ENCODE measurements at regions not wholly inside any gene's neighbourhood (a gene's known extent, or its start where the extent isn't known, plus 50 kb on each side); places are given as distances from the start of the nearest gene placed in this dataset.

DNA sequence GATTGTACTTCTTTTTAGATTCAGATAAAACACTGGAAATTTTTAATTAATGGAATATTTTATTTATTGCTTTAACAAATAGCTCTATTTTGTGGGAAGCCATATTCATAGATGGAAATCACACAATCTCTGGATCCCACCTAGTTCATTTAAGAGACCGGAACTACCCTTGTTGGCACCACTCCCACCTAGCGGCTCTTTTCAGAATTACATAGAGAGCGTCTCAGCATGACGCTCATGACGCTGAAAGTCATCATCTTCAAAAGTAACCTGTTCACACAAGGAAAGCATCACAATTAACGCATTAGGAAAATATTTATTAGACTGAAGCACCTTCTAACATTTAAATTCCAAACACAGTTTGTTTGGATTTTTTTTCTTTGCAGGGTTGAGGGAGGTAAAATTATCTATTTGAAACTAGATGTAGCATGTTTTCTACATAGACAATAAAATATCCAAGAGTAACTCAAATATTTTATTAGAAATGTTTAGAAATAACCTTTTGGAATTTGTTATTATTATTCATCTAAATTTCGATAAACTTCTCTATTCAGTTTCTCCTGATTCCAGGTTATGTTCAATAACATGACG is 214.9 kb upstream of the ARRDC4 start:
- 37% methylated on average over 8 of the region's 8 CpGs for WGBS, 2 experiments (ENCODE audit: low coverage in 1 of 2, low lambda C conversion rate in 2 of 2, missing lambda C conversion rate in 2 of 2)
- DNase-seq = peak; percentile 5

DNA sequence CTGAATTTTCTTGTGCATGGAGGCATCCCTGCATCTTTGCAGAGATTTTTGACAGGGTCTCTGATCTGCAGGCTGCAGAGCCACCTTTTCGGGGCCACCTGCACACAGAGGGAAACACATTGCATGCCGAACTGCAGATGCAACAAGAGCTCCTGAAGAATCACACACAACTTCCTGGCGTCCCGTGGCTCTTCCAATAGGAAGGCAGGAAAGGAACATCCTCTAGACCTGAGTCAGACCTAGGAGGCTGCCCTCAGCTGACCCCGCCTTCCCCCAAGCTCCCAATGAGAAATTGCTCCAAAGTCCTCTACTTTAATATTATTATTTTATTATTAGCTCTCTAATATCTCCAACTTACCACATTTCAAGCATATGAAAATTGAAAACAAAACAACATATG is 213.2 kb upstream of the ARRDC4 start:
- Histone ChIP-seq H3K9me3 (ENCODE audit: low read depth) (no peaks in the 10 kb centered on the region), H3K9me2 (ENCODE audit: insufficient read depth) (no peaks in the 10 kb centered on the region), H3F3A (ENCODE audit: insufficient read depth) (no peaks in the 10 kb centered on the region), H3K27me3 (replicated peaks; ENCODE audit: insufficient read depth) (no peaks in the 10 kb centered on the region; the same call in 1 of the 2 replicates), H3K36me3 (ENCODE audit: low read depth) (no peaks in the 10 kb centered on the region), H3K4me2 (ENCODE audit: unreplicated experiment) (no peak overlapping the region), H3K79me2 (ENCODE audit: insufficient read depth) (no peaks in the 10 kb centered on the region), H4K20me1 (ENCODE audit: insufficient read depth) (no peaks in the 10 kb centered on the region), H3K27ac (no peak overlapping the region), H3K4me1 (ENCODE audit: insufficient read depth) (no peaks in the 10 kb centered on the region), H3K9ac (no peak overlapping the region), H3K4me3 (no peak overlapping the region), H2AFZ (no peak overlapping the region)
- no peak for TF ChIP-seq EZH2 (IDR thresholded peaks at IDR 0.05; ENCODE audit: insufficient read depth, poor library complexity, severe bottlenecking)
- TF ChIP-seq EZH2phosphoT487 (IDR thresholded peaks at IDR 0.05; ENCODE audit: insufficient read depth, low read depth) = no peak
- in situ Hi-C loops (cut with MboI) = no loop called here
- WGBS, 2 experiments (ENCODE audit: low coverage in 1 of 2, low lambda C conversion rate in 2 of 2, missing lambda C conversion rate in 2 of 2) = 6 to 9% methylated on average over 5 of the region's 5 CpGs
- DNase-seq = peak; percentile 2

More for the DNA sequence above, 214.9 kb upstream of the ARRDC4 start:
- H3K79me2 ChIP-seq (ENCODE audit: insufficient read depth) = no peaks in the 10 kb centered on the region
- H3K9me3 ChIP-seq (ENCODE audit: low read depth) = no peaks in the 10 kb centered on the region
- H3K9me2 ChIP-seq (ENCODE audit: insufficient read depth) = no peaks in the 10 kb centered on the region
- H3K4me2 ChIP-seq (ENCODE audit: unreplicated experiment) = no peak overlapping the region
- H3K4me1 ChIP-seq (ENCODE audit: insufficient read depth) = no peaks in the 10 kb centered on the region
- no peaks in the 10 kb centered on the region for H3K27me3 ChIP-seq (replicated peaks; ENCODE audit: insufficient read depth)
- no peak overlapping the region for H3K4me3 ChIP-seq
- no peaks in the 10 kb centered on the region for H3K36me3 ChIP-seq (ENCODE audit: low read depth)
- no peaks in the 10 kb centered on the region for H4K20me1 ChIP-seq (ENCODE audit: insufficient read depth)
- in situ Hi-C loops (cut with MboI) = no loop called here
- H2AFZ ChIP-seq = no peak overlapping the region
- no peak overlapping the region for H3K27ac ChIP-seq
- no peak for TF ChIP-seq EZH2phosphoT487 (IDR thresholded peaks at IDR 0.05; ENCODE audit: insufficient read depth, low read depth)
- no peak for TF ChIP-seq EZH2 (IDR thresholded peaks at IDR 0.05; ENCODE audit: insufficient read depth, poor library complexity, severe bottlenecking)
- H3F3A ChIP-seq (ENCODE audit: insufficient read depth) = no peaks in the 10 kb centered on the region
- no peak overlapping the region for H3K9ac ChIP-seq

DNA sequence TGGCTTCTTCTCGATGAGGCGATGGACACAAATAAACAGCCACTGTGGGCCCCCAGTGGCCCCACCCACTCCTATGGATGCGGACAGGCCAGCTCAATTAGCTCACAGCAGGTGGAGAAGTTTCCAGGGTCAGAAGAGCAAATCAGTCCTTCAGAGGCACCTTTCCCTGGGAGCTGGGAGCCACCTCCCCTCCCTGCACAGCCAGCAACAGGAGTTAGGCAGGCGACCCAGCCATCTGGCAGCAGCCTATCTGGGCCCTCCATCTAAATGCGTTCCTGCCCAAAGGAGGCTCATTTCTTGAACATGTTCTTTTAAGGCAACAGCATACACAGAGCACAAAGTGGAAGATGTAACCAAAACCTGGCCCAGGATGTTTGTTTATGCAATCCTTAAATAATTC is 211.9 kb upstream of the ARRDC4 start:
- Histone ChIP-seq H3K4me2 (ENCODE audit: unreplicated experiment) (no peak overlapping the region), H3F3A (ENCODE audit: insufficient read depth) (no peaks in the 10 kb centered on the region), H3K4me3 (no peak overlapping the region), H3K9me3 (ENCODE audit: low read depth) (no peaks in the 10 kb centered on the region), H3K27me3 (replicated peaks; ENCODE audit: insufficient read depth) (no peaks in the 10 kb centered on the region; the same call in 1 of the 2 replicates), H3K79me2 (ENCODE audit: insufficient read depth) (no peaks in the 10 kb centered on the region), H3K36me3 (ENCODE audit: low read depth) (no peaks in the 10 kb centered on the region), H3K4me1 (ENCODE audit: insufficient read depth) (no peaks in the 10 kb centered on the region), H3K9me2 (ENCODE audit: insufficient read depth) (no peaks in the 10 kb centered on the region), H3K27ac (no peak overlapping the region), H3K9ac (no peak overlapping the region), H2AFZ (no peak overlapping the region), H4K20me1 (ENCODE audit: insufficient read depth) (no peaks in the 10 kb centered on the region)
- TF ChIP-seq EZH2phosphoT487 (IDR thresholded peaks at IDR 0.05; ENCODE audit: insufficient read depth, low read depth) = no peak
- no peak for TF ChIP-seq EZH2 (IDR thresholded peaks at IDR 0.05; ENCODE audit: insufficient read depth, poor library complexity, severe bottlenecking)
- DNase-seq = no peak
- whole genome bisulfite sequencing, 2 experiments (ENCODE audit: low coverage in 1 of 2, low lambda C conversion rate in 2 of 2, missing lambda C conversion rate in 2 of 2) = 21 to 23% methylated on average over 5 of the region's 5 CpGs
- in situ Hi-C loops (cut with MboI) = no loop called here

DNA sequence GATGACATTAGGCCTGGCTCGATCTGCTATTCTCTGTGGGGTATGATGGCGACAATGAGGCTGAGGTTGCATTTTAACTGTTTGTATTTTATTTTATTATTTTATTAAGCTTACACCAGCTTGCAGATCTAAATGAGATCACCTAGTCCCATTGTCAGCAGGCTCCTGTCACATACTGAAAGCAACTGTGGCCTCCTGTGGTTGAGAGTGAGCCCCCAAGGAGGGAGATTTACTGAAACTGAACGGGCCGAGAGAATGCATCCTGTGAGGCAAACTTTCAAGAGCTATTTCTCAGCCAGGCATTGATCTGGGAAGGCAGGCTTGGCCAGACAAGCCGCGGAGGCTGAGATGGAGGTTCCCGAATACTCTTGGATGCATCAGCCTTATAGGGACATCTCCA is 210.4 kb upstream of the ARRDC4 start:
- Histone ChIP-seq H4K20me1 (ENCODE audit: insufficient read depth) (no peaks in the 10 kb centered on the region), H3K9ac (no peak overlapping the region), H3K9me3 (ENCODE audit: low read depth) (no peaks in the 10 kb centered on the region), H3K9me2 (ENCODE audit: insufficient read depth) (no peaks in the 10 kb centered on the region), H3K27me3 (replicated peaks; ENCODE audit: insufficient read depth) (no peaks in the 10 kb centered on the region; the same call in 1 of the 2 replicates), H3K4me3 (no peak overlapping the region), H3K36me3 (ENCODE audit: low read depth) (no peaks in the 10 kb centered on the region), H3F3A (ENCODE audit: insufficient read depth) (no peaks in the 10 kb centered on the region), H3K27ac (no peak overlapping the region), H3K4me1 (ENCODE audit: insufficient read depth) (no peaks in the 10 kb centered on the region), H3K79me2 (ENCODE audit: insufficient read depth) (no peaks in the 10 kb centered on the region), H2AFZ (no peak overlapping the region), H3K4me2 (ENCODE audit: unreplicated experiment) (no peak overlapping the region)
- TF ChIP-seq EZH2phosphoT487 (IDR thresholded peaks at IDR 0.05; ENCODE audit: insufficient read depth, low read depth) = no peak
- TF ChIP-seq EZH2 (IDR thresholded peaks at IDR 0.05; ENCODE audit: insufficient read depth, poor library complexity, severe bottlenecking) = no peak
- in situ Hi-C loops (cut with MboI) = no loop called here
- DNase-seq = no peak
- 26 to 31% methylated on average over 7 of the region's 7 CpGs for WGBS, 2 experiments (ENCODE audit: low coverage in 1 of 2, low lambda C conversion rate in 2 of 2, missing lambda C conversion rate in 2 of 2)

Measured in GM23248 (cell line).